LNCaP clone FGC (cell line): ENCODE measurements at regions not wholly inside any gene's neighbourhood (a gene's known extent, or its start where the extent isn't known, plus 50 kb on each side); places are given as distances from the start of the nearest gene placed in this dataset.
A peak's percentile ranks its signal among the peaks of the same experiment; 100 is the strongest.

Experiments
- DNase-seq: peaks from one replicate; pipeline ENCODE4 v3.0.0-alpha.2; 2011; ENCODE audit warnings: low read depth
- H3K4me3 ChIP-seq: 2 replicates; pipeline ENCODE4 v1.5.1; 2011; ENCODE audit warnings: mild to moderate bottlenecking, low read depth, low read length, control low read depth
- CTCF ChIP-seq: IDR thresholded peaks from 2 replicates; pipeline ENCODE4 v1.5.1; 2012; ENCODE audit warnings: mild to moderate bottlenecking; ENCODE audit not compliant: control insufficient read depth, insufficient read depth; ENCODE audit errors: extremely low read depth

- DNase-seq: no peak
- no peak overlapping the region for H3K4me3 ChIP-seq
- no peak for TF ChIP-seq CTCF
Measured at GRCh38 chr7:26504411-26505120, 212.9 kb downstream of the SNX10 start.

GRCh38 chr7:26506196-26506595 lies 214.5 kb downstream of the SNX10 start:
- H3K4me3 ChIP-seq: no peak overlapping the region
- no peak for DNase-seq
- TF ChIP-seq CTCF: no peak

GRCh38 chr7:26507108-26507987 lies 215.7 kb downstream of the SNX10 start:
- peak; percentile 22; the same call in 1 of the 2 replicates for TF ChIP-seq CTCF
- no peak for DNase-seq
- no peak overlapping the region for H3K4me3 ChIP-seq

- no peak overlapping the region for H3K4me3 ChIP-seq
- TF ChIP-seq CTCF: no peak
- DNase-seq: no peak
Measured at GRCh38 chr7:26508481-26508880, 216.8 kb downstream of the SNX10 start.

GRCh38 chr7:26508917-26509316 lies 217.3 kb downstream of the SNX10 start:
- H3K4me3 ChIP-seq: no peak overlapping the region
- TF ChIP-seq CTCF: no peak
- DNase-seq: no peak

- TF ChIP-seq CTCF: no peak
- H3K4me3 ChIP-seq: no peak overlapping the region
- DNase-seq: no peak
Measured at GRCh38 chr7:26510231-26510957, 218.7 kb downstream of the SNX10 start.
